ENCODE measurements at regions not wholly inside any gene's neighbourhood (a gene's known extent, or its start where the extent isn't known, plus 50 kb on each side); places are given as distances from the start of the nearest gene placed in this dataset.

GRCh38 chr1:14100919-14101318, 400.9 kb downstream of the PRDM2 start:
- DNase-seq (ENCODE audit: low spot score), result no peak

- no peak for DNase-seq (ENCODE audit: low spot score)
Measured at GRCh38 chr1:14102180-14102579, 402.2 kb downstream of the PRDM2 start.

- no peak for DNase-seq (ENCODE audit: low spot score)
Measured at GRCh38 chr1:14103878-14104430, 404.0 kb downstream of the PRDM2 start.

- DNase-seq (ENCODE audit: low spot score), result no peak
Measured at GRCh38 chr1:14106126-14106525, 406.1 kb downstream of the PRDM2 start.

- no peak for DNase-seq (ENCODE audit: low spot score)
Measured at GRCh38 chr1:14106679-14107313, 406.8 kb downstream of the PRDM2 start.

GRCh38 chr1:14108356-14109275, 408.6 kb downstream of the PRDM2 start:
- no peak for DNase-seq (ENCODE audit: low spot score)

GRCh38 chr1:14109276-14109635, 409.3 kb downstream of the PRDM2 start:
- no peak for DNase-seq (ENCODE audit: low spot score)

GRCh38 chr1:14110040-14110439, 410.1 kb downstream of the PRDM2 start:
- no peak for DNase-seq (ENCODE audit: low spot score)

GRCh38 chr1:14111121-14111520, 411.1 kb downstream of the PRDM2 start:
- no peak for DNase-seq (ENCODE audit: low spot score)

GRCh38 chr1:14112613-14113012, 412.6 kb downstream of the PRDM2 start:
- DNase-seq (ENCODE audit: low spot score), result no peak

GRCh38 chr1:14113271-14113670, 413.3 kb downstream of the PRDM2 start:
- no peak for DNase-seq (ENCODE audit: low spot score)

- peak; percentile 81 for DNase-seq (ENCODE audit: low spot score)
Measured at GRCh38 chr1:14113841-14114567, 414.0 kb downstream of the PRDM2 start.

- no peak for DNase-seq (ENCODE audit: low spot score)
Measured at GRCh38 chr1:14115976-14116375, 416.0 kb downstream of the PRDM2 start.

- no peak for DNase-seq (ENCODE audit: low spot score)
Measured at GRCh38 chr1:14117700-14118099, 417.7 kb downstream of the PRDM2 start.

- DNase-seq (ENCODE audit: low spot score), result no peak
Measured at GRCh38 chr1:14118691-14119485, 418.9 kb downstream of the PRDM2 start.

- no peak for DNase-seq (ENCODE audit: low spot score)
Measured at GRCh38 chr1:14120895-14121294, 420.9 kb downstream of the PRDM2 start.

- no peak for DNase-seq (ENCODE audit: low spot score)
Measured at GRCh38 chr1:14128096-14128495, 428.1 kb downstream of the PRDM2 start.

GRCh38 chr1:14129009-14129408, 429.0 kb downstream of the PRDM2 start:
- no peak for DNase-seq (ENCODE audit: low spot score)

GRCh38 chr1:14135070-14135469, 435.1 kb downstream of the PRDM2 start:
- DNase-seq (ENCODE audit: low spot score), result no peak

- DNase-seq (ENCODE audit: low spot score), result no peak
Measured at GRCh38 chr1:14136152-14136763, 436.3 kb downstream of the PRDM2 start.

GRCh38 chr1:14136881-14137280, 436.9 kb downstream of the PRDM2 start:
- DNase-seq (ENCODE audit: low spot score), result no peak

Data from globus pallidus (tissue), 1 donor.